SKM-1 (cell line): ENCODE measurements at regions not wholly inside any gene's neighbourhood (a gene's known extent, or its start where the extent isn't known, plus 50 kb on each side); places are given as distances from the start of the nearest gene placed in this dataset.

Experiments
- DNase-seq: peaks from one replicate; lab custom pipeline; 2025; ENCODE audit not compliant: unreplicated experiment; lab: John Stamatoyannopoulos, UW

GRCh38 chr15:61743345-61743909 is 316.8 kb downstream of the VPS13C start:
- DNase-seq = no peak

GRCh38 chr15:61742591-61742990 is 317.7 kb downstream of the VPS13C start:
- no peak for DNase-seq

- no peak for DNase-seq
Observed at GRCh38 chr15:61736790-61737189, 323.5 kb downstream of the VPS13C start.

- no peak for DNase-seq
Observed at GRCh38 chr15:61731099-61731498, 329.1 kb downstream of the VPS13C start.

GRCh38 chr15:61729646-61730045 is 330.6 kb downstream of the VPS13C start:
- DNase-seq = no peak

GRCh38 chr15:61726166-61726565 is 334.1 kb downstream of the VPS13C start:
- DNase-seq = no peak

GRCh38 chr15:61725251-61725650 is 335.0 kb downstream of the VPS13C start:
- DNase-seq = no peak

- DNase-seq = no peak
Observed at GRCh38 chr15:61724251-61724939, 335.9 kb downstream of the VPS13C start.

GRCh38 chr15:61721418-61721817 is 338.8 kb downstream of the VPS13C start:
- no peak for DNase-seq

- DNase-seq = no peak
Observed at GRCh38 chr15:61720197-61720704, 340.0 kb downstream of the VPS13C start.

GRCh38 chr15:61715082-61715481 is 345.2 kb downstream of the VPS13C start:
- no peak for DNase-seq

GRCh38 chr15:61712129-61712759 is 348.0 kb downstream of the VPS13C start:
- DNase-seq = no peak

GRCh38 chr15:61702224-61703020 is 357.8 kb downstream of the VPS13C start:
- no peak for DNase-seq

- no peak for DNase-seq
Observed at GRCh38 chr15:61701455-61701854, 358.8 kb downstream of the VPS13C start.

- DNase-seq = no peak
Observed at GRCh38 chr15:61700803-61701202, 359.4 kb downstream of the VPS13C start.

GRCh38 chr15:61697796-61698195 is 362.5 kb downstream of the VPS13C start:
- no peak for DNase-seq

- DNase-seq = no peak
Observed at GRCh38 chr15:61689067-61689466, 371.2 kb downstream of the VPS13C start.

- no peak for DNase-seq
Observed at GRCh38 chr15:61687651-61688050, 372.6 kb downstream of the VPS13C start.

GRCh38 chr15:61687124-61687523 is 373.1 kb downstream of the VPS13C start:
- no peak for DNase-seq

GRCh38 chr15:61685971-61686370 is 374.3 kb downstream of the VPS13C start:
- no peak for DNase-seq

GRCh38 chr15:61685534-61685933 is 374.7 kb downstream of the VPS13C start:
- DNase-seq = no peak
